ENCODE measurements at regions not wholly inside any gene's neighbourhood (a gene's known extent, or its start where the extent isn't known, plus 50 kb on each side); places are given as distances from the start of the nearest gene placed in this dataset.

DNA sequence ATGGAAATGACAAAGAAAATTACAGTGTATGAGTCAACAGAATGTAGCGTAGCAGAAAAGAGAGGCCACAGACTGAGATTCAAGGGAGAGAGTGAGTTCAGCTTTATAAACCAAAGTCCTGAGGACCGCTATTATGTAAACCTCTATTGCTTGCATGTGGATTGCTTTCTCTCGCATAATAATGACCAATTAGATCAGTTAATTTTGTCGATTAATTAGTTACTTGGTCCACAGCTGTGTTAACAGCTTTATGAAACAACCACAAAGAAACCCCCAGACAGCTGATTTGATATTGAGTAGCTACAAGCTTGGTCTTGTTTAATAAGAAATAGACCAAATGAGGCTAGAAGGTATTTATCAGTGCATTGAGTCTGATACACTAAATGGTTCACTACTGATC, 291.8 kb upstream of the ERCC4 start:
- TF ChIP-seq, protein P1, sequence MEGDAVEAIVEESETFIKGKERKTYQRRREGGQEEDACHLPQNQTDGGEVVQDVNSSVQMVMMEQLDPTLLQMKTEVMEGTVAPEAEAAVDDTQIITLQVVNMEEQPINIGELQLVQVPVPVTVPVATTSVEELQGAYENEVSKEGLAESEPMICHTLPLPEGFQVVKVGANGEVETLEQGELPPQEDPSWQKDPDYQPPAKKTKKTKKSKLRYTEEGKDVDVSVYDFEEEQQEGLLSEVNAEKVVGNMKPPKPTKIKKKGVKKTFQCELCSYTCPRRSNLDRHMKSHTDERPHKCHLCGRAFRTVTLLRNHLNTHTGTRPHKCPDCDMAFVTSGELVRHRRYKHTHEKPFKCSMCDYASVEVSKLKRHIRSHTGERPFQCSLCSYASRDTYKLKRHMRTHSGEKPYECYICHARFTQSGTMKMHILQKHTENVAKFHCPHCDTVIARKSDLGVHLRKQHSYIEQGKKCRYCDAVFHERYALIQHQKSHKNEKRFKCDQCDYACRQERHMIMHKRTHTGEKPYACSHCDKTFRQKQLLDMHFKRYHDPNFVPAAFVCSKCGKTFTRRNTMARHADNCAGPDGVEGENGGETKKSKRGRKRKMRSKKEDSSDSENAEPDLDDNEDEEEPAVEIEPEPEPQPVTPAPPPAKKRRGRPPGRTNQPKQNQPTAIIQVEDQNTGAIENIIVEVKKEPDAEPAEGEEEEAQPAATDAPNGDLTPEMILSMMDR (IDR thresholded peaks at IDR 0.05) = no peak
- TF ChIP-seq POLR2A (IDR thresholded peaks at IDR 0.05) = no peak
